ENCODE measurements at regions not wholly inside any gene's neighbourhood (a gene's known extent, or its start where the extent isn't known, plus 50 kb on each side); places are given as distances from the start of the nearest gene placed in this dataset.

- TF ChIP-seq CTCF (IDR thresholded peaks at IDR 0.05; ENCODE audit: low read depth, low read length, poor library complexity, severe bottlenecking) (no peak), EZH2phosphoT487 (IDR thresholded peaks at IDR 0.05; ENCODE audit: borderline replicate concordance, low read length) (no peak)
Observed at GRCh38 chr2:79370976-79371538, 141.8 kb upstream of the CTNNA2 start.
